Hippocampal formation (tissue), 2 donors: ENCODE measurements at regions not wholly inside any gene's neighbourhood (a gene's known extent, or its start where the extent isn't known, plus 50 kb on each side); places are given as distances from the start of the nearest gene placed in this dataset.
"Not testable (repeated sequence)": the region's sequence is repeated elsewhere in the genome, so short reads cannot be mapped to it uniquely, and the experiment has no call there.

ENCODE experiments used
- DNase-seq, 2 donors: peaks; one replicate each; lab custom pipeline; 2025; lab: John Stamatoyannopoulos, UW

- no peak for DNase-seq
These were observed 136.7 kb downstream of the FGF10 start for GRCh38 chr5:44252545-44252944.

GRCh38 chr5:44246986-44247385 is 142.2 kb downstream of the FGF10 start:
- DNase-seq, result no peak

GRCh38 chr5:44245935-44246334 is 143.3 kb downstream of the FGF10 start:
- DNase-seq, result no peak

- DNase-seq, result no peak
These were observed 146.4 kb downstream of the FGF10 start for GRCh38 chr5:44242791-44243190.

- DNase-seq, result no peak
These were observed 153.2 kb downstream of the FGF10 start for GRCh38 chr5:44236040-44236439.

GRCh38 chr5:44233691-44234090 is 155.5 kb downstream of the FGF10 start:
- DNase-seq, result no peak

- no peak for DNase-seq
These were observed 163.7 kb downstream of the FGF10 start for GRCh38 chr5:44225231-44226160.

- DNase-seq, result no peak
These were observed 189.8 kb downstream of the FGF10 start for GRCh38 chr5:44199408-44199807.

- DNase-seq, result no peak
These were observed 200.0 kb downstream of the FGF10 start for GRCh38 chr5:44189255-44189654.

GRCh38 chr5:44187973-44188372 is 201.2 kb downstream of the FGF10 start:
- no peak for DNase-seq

- DNase-seq, result no peak
These were observed 205.5 kb downstream of the FGF10 start for GRCh38 chr5:44183753-44184152.

GRCh38 chr5:44183312-44183711 is 205.9 kb downstream of the FGF10 start:
- no peak for DNase-seq

- DNase-seq, result no peak
These were observed 210.8 kb downstream of the FGF10 start for GRCh38 chr5:44178414-44178813.

- DNase-seq, result no peak
These were observed 221.7 kb downstream of the FGF10 start for GRCh38 chr5:44167540-44167939.

GRCh38 chr5:44160369-44160768 is 228.9 kb downstream of the FGF10 start:
- no peak for DNase-seq

GRCh38 chr5:44150075-44150723 is 239.0 kb downstream of the FGF10 start:
- DNase-seq, result no peak

- DNase-seq, result not testable (repeated sequence)
These were observed 271.3 kb downstream of the FGF10 start for GRCh38 chr5:44117947-44118346.

- not testable (repeated sequence) for DNase-seq
These were observed 281.0 kb downstream of the FGF10 start for GRCh38 chr5:44108232-44108631.

- no peak for DNase-seq
These were observed 289.6 kb downstream of the FGF10 start for GRCh38 chr5:44099643-44100042.

GRCh38 chr5:44089424-44090144 is 299.6 kb downstream of the FGF10 start:
- DNase-seq, result no peak

- no peak for DNase-seq
These were observed 304.1 kb downstream of the FGF10 start for GRCh38 chr5:44085083-44085482.

- DNase-seq, result not testable (repeated sequence)
These were observed 314.7 kb downstream of the FGF10 start for GRCh38 chr5:44074547-44074946.

GRCh38 chr5:44051591-44051990 is 337.6 kb downstream of the FGF10 start:
- DNase-seq, result peak in 1 of 2 donors; percentile 66
